Glutamatergic neuron (in vitro differentiated cells): ENCODE measurements at regions not wholly inside any gene's neighbourhood (a gene's known extent, or its start where the extent isn't known, plus 50 kb on each side); places are given as distances from the start of the nearest gene placed in this dataset.

Experiments
- DNase-seq: peaks from one replicate; pipeline ENCODE4 v3.0.0; 2022
- H3K27ac Mint-ChIP-seq: one replicate; pipeline ENCODE4 v1.8.0; 2020; ENCODE audit warnings: mild to moderate bottlenecking, mixed read lengths, inconsistent platforms; ENCODE audit not compliant: unreplicated experiment
- H3K27me3 Mint-ChIP-seq: one replicate; pipeline ENCODE4 v1.8.0; 2020; ENCODE audit warnings: mild to moderate bottlenecking, moderate library complexity, mixed read lengths, inconsistent platforms; ENCODE audit not compliant: unreplicated experiment
- H3K36me3 Mint-ChIP-seq: one replicate; pipeline ENCODE4 v1.8.0; 2020; ENCODE audit warnings: mild to moderate bottlenecking, mixed read lengths, inconsistent platforms; ENCODE audit not compliant: unreplicated experiment
- H3K4me1 Mint-ChIP-seq: one replicate; pipeline ENCODE4 v1.8.0; 2020; ENCODE audit warnings: mild to moderate bottlenecking, low read depth, mixed read lengths, inconsistent platforms; ENCODE audit not compliant: unreplicated experiment
- H3K4me3 Mint-ChIP-seq: one replicate; pipeline ENCODE4 v1.8.0; 2020; ENCODE audit warnings: mild to moderate bottlenecking, mixed read lengths, inconsistent platforms; ENCODE audit not compliant: unreplicated experiment
- H3K9me3 Mint-ChIP-seq: one replicate; pipeline ENCODE4 v1.8.0; 2020; ENCODE audit warnings: mild to moderate bottlenecking, moderate library complexity, mixed read lengths, inconsistent platforms; ENCODE audit not compliant: unreplicated experiment
- CTCF ChIP-seq: fragments of 200-600 bp; sonication (generic); IDR thresholded peaks from one replicate; pipeline ENCODE4 v1.5.0; 2021; ENCODE audit not compliant: partially characterized antibody, unreplicated experiment

- TF ChIP-seq CTCF = no peak
- peaks cover 4% of the 10 kb centered on the region for H3K4me1 Mint-ChIP-seq
- peaks cover 10% of the 10 kb centered on the region for H3K36me3 Mint-ChIP-seq
- peaks cover 5% of the 10 kb centered on the region for H3K9me3 Mint-ChIP-seq
- H3K27me3 Mint-ChIP-seq = peaks cover 6% of the 10 kb centered on the region
- no peak overlapping the region for H3K27ac Mint-ChIP-seq
- no peak for DNase-seq
- H3K4me3 Mint-ChIP-seq = no peak overlapping the region
Observed at GRCh38 chr16:50989047-50989446, 162.0 kb downstream of the SALL1 start.

- Mint-ChIP-seq H3K9me3 (peaks cover 5% of the 10 kb centered on the region), H3K4me1 (peaks cover 4% of the 10 kb centered on the region), H3K36me3 (peaks cover 10% of the 10 kb centered on the region), H3K27me3 (peaks cover 6% of the 10 kb centered on the region), H3K27ac (no peak overlapping the region), H3K4me3 (no peak overlapping the region)
- TF ChIP-seq CTCF = no peak
- no peak for DNase-seq
Observed at GRCh38 chr16:50988441-50988840, 162.6 kb downstream of the SALL1 start.

DNA sequence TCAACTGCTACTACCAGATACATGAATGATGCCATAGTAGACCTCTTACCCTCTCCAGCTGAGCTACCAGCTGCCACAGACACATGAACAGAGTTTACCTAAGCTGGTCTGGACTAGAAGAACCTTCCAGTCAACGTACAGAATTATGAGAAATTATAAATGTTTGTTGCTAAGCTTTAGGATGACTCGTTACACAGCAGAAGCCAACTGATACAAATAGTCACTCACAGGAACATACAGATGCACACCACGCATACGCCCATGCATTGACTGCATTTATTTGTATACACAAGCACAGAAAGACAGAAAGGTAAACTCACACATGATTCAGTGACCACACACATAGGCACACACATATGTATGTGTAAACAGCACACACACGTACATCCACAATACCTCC, 164.6 kb downstream of the SALL1 start:
- H3K27me3 Mint-ChIP-seq = peaks cover 6% of the 10 kb centered on the region
- H3K36me3 Mint-ChIP-seq = peaks cover 15% of the 10 kb centered on the region
- H3K4me3 Mint-ChIP-seq = no peak overlapping the region
- no peak overlapping the region for H3K27ac Mint-ChIP-seq
- no peak for TF ChIP-seq CTCF
- DNase-seq = no peak
- H3K9me3 Mint-ChIP-seq = peaks cover 5% of the 10 kb centered on the region
- peaks cover 4% of the 10 kb centered on the region for H3K4me1 Mint-ChIP-seq

DNA sequence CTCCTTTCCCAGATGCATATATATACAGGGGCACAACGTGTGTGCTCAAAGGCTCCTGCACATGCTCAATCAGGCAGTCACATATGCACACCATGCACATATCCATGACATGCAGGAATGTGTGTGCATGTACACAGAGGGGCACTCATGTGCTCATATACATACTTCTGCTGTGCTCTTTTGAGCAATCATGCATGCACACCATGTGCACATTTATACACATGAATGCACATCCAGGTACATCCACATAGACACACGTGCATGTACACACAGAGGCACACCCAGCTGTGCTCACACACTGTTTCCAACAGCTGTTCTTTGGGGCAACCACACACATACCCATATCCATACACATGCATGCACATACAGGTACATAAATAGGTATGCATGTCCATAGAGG, 165.3 kb downstream of the SALL1 start:
- no peak for DNase-seq
- Mint-ChIP-seq H3K4me1 (peaks cover 8% of the 10 kb centered on the region), H3K9me3 (peaks cover 5% of the 10 kb centered on the region), H3K4me3 (no peak overlapping the region), H3K27me3 (peaks cover 8% of the 10 kb centered on the region), H3K27ac (no peak overlapping the region), H3K36me3 (peaks cover 19% of the 10 kb centered on the region)
- no peak for TF ChIP-seq CTCF

- no peak overlapping the region for H3K27ac Mint-ChIP-seq
- TF ChIP-seq CTCF = no peak
- peaks cover 8% of the 10 kb centered on the region for H3K27me3 Mint-ChIP-seq
- DNase-seq = no peak
- H3K9me3 Mint-ChIP-seq = peaks cover 5% of the 10 kb centered on the region
- peaks cover 14% of the 10 kb centered on the region for H3K36me3 Mint-ChIP-seq
- peaks cover 8% of the 10 kb centered on the region for H3K4me1 Mint-ChIP-seq
- H3K4me3 Mint-ChIP-seq = no peak overlapping the region
Observed at GRCh38 chr16:50984688-50985087, 166.4 kb downstream of the SALL1 start.
